ES-I3 (cell line): ENCODE measurements at regions not wholly inside any gene's neighbourhood (a gene's known extent, or its start where the extent isn't known, plus 50 kb on each side); places are given as distances from the start of the nearest gene placed in this dataset.

Experiments used
- H3K36me3 ChIP-seq: 2 replicates; pipeline ENCODE4 v1.6.1; 2013; ENCODE audit warnings: mild to moderate bottlenecking, low read length, control low read depth, moderate library complexity; ENCODE audit not compliant: insufficient read depth
- H3K4me1 ChIP-seq: 2 replicates; pipeline ENCODE4 v1.6.1; 2013; ENCODE audit warnings: mild to moderate bottlenecking, control low read depth, low read length; ENCODE audit not compliant: insufficient read depth
- H3K9ac ChIP-seq: 2 replicates; pipeline ENCODE4 v1.6.1; 2013; ENCODE audit warnings: low read depth, mild to moderate bottlenecking, low read length, moderate library complexity
- H3K9me3 ChIP-seq: 2 replicates; pipeline ENCODE4 v1.6.1; 2013; ENCODE audit warnings: mild to moderate bottlenecking, low read length, moderate library complexity; ENCODE audit not compliant: control insufficient read depth, insufficient read depth

- H3K9ac ChIP-seq, result no peak overlapping the region
- no peaks in the 10 kb centered on the region for H3K4me1 ChIP-seq
- no peaks in the 10 kb centered on the region for H3K9me3 ChIP-seq
- H3K36me3 ChIP-seq, result no peaks in the 10 kb centered on the region
Observed at GRCh38 chr15:58282060-58282708, 144.0 kb downstream of the AQP9 start.

- Histone ChIP-seq H3K36me3 (no peaks in the 10 kb centered on the region), H3K4me1 (no peaks in the 10 kb centered on the region), H3K9ac (no peak overlapping the region), H3K9me3 (no peaks in the 10 kb centered on the region)
Observed at GRCh38 chr15:58283302-58283701, 145.1 kb downstream of the AQP9 start.

GRCh38 chr15:58284293-58284692 is 146.1 kb downstream of the AQP9 start:
- Histone ChIP-seq H3K4me1 (no peaks in the 10 kb centered on the region), H3K9ac (no peak overlapping the region), H3K9me3 (no peaks in the 10 kb centered on the region), H3K36me3 (no peaks in the 10 kb centered on the region)

- 0 out of 2 replicates have a peak, but pooled peaks cover 4% of the 10 kb centered on the region for H3K4me1 ChIP-seq
- no peak overlapping the region for H3K9ac ChIP-seq
- H3K9me3 ChIP-seq, result no peaks in the 10 kb centered on the region
- H3K36me3 ChIP-seq, result no peaks in the 10 kb centered on the region
Observed at GRCh38 chr15:58285212-58285920, 146.4 kb upstream of the LIPC start.

GRCh38 chr15:58285921-58286278 is 145.9 kb upstream of the LIPC start:
- Histone ChIP-seq H3K4me1 (0 out of 2 replicates have a peak, but pooled peaks cover 4% of the 10 kb centered on the region), H3K36me3 (no peaks in the 10 kb centered on the region), H3K9ac (no peak overlapping the region), H3K9me3 (no peaks in the 10 kb centered on the region)

- Histone ChIP-seq H3K9me3 (no peaks in the 10 kb centered on the region), H3K9ac (no peak overlapping the region)
Observed at GRCh38 chr15:58286523-58286922, 145.3 kb upstream of the LIPC start.

GRCh38 chr15:58287891-58288290 is 143.9 kb upstream of the LIPC start:
- H3K4me1 ChIP-seq, result 0 out of 2 replicates have a peak, but pooled peaks cover 4% of the 10 kb centered on the region
- no peak overlapping the region for H3K9ac ChIP-seq
- no peaks in the 10 kb centered on the region for H3K9me3 ChIP-seq
- H3K36me3 ChIP-seq, result no peaks in the 10 kb centered on the region

More at GRCh38 chr15:58286523-58286922, 145.3 kb upstream of the LIPC start:
- Histone ChIP-seq H3K36me3 (no peaks in the 10 kb centered on the region), H3K4me1 (0 out of 2 replicates have a peak, but pooled peaks cover 4% of the 10 kb centered on the region)

GRCh38 chr15:58288592-58288991 is 143.2 kb upstream of the LIPC start:
- no peaks in the 10 kb centered on the region for H3K9me3 ChIP-seq
- H3K9ac ChIP-seq, result no peak overlapping the region
- 0 out of 2 replicates have a peak, but pooled peaks cover 4% of the 10 kb centered on the region for H3K4me1 ChIP-seq
- no peaks in the 10 kb centered on the region for H3K36me3 ChIP-seq

GRCh38 chr15:58291848-58292247 is 139.9 kb upstream of the LIPC start:
- Histone ChIP-seq H3K9ac (no peak overlapping the region), H3K36me3 (no peaks in the 10 kb centered on the region), H3K4me1 (0 out of 2 replicates have a peak, but pooled peaks cover 4% of the 10 kb centered on the region), H3K9me3 (no peaks in the 10 kb centered on the region)

- Histone ChIP-seq H3K9me3 (no peaks in the 10 kb centered on the region), H3K36me3 (no peaks in the 10 kb centered on the region), H3K4me1 (0 out of 2 replicates have a peak, but pooled peaks cover 4% of the 10 kb centered on the region), H3K9ac (no peak overlapping the region)
Observed at GRCh38 chr15:58292751-58293175, 139.0 kb upstream of the LIPC start.

GRCh38 chr15:58293622-58294550 is 137.9 kb upstream of the LIPC start:
- H3K36me3 ChIP-seq, result no peaks in the 10 kb centered on the region
- no peaks in the 10 kb centered on the region for H3K9me3 ChIP-seq
- no peak overlapping the region for H3K9ac ChIP-seq
- 0 out of 2 replicates have a peak, but pooled peaks cover 4% of the 10 kb centered on the region for H3K4me1 ChIP-seq

GRCh38 chr15:58294681-58295254 is 137.0 kb upstream of the LIPC start:
- 0 out of 2 replicates have a peak, but pooled peaks cover 4% of the 10 kb centered on the region for H3K4me1 ChIP-seq
- H3K36me3 ChIP-seq, result no peaks in the 10 kb centered on the region
- H3K9ac ChIP-seq, result no peak overlapping the region
- H3K9me3 ChIP-seq, result no peaks in the 10 kb centered on the region

- Histone ChIP-seq H3K9me3 (no peaks in the 10 kb centered on the region), H3K4me1 (no peaks in the 10 kb centered on the region), H3K36me3 (no peaks in the 10 kb centered on the region), H3K9ac (no peak overlapping the region)
Observed at GRCh38 chr15:58295637-58296215, 136.1 kb upstream of the LIPC start.

GRCh38 chr15:58296276-58296675 is 135.5 kb upstream of the LIPC start:
- Histone ChIP-seq H3K9ac (no peak overlapping the region), H3K4me1 (no peaks in the 10 kb centered on the region), H3K9me3 (no peaks in the 10 kb centered on the region), H3K36me3 (no peaks in the 10 kb centered on the region)
